Left ventricle myocardium inferior (tissue), 1 donor: ENCODE measurements at regions not wholly inside any gene's neighbourhood (a gene's known extent, or its start where the extent isn't known, plus 50 kb on each side); places are given as distances from the start of the nearest gene placed in this dataset.

Experiments used
- DNase-seq: peaks from one replicate; pipeline ENCODE4 v3.0.0-alpha.2; 2020
- H3K27ac ChIP-seq: fragments of 200-600 bp; replicated peaks from 2 replicates; pipeline ENCODE4 v1.8.0; 2021
- H3K27me3 ChIP-seq: fragments of 200-600 bp; 2 replicates; pipeline ENCODE4 v1.8.0; 2021; ENCODE audit warnings: low read depth
- H3K36me3 ChIP-seq: fragments of 200-600 bp; 2 replicates; pipeline ENCODE4 v1.8.0; 2021
- H3K4me1 ChIP-seq: fragments of 200-600 bp; 2 replicates; pipeline ENCODE4 v1.8.0; 2021
- H3K4me3 ChIP-seq: fragments of 200-600 bp; 2 replicates; pipeline ENCODE4 v1.8.0; 2021; ENCODE audit warnings: mild to moderate bottlenecking, moderate library complexity
- H3K9me3 ChIP-seq: fragments of 200-600 bp; replicated peaks from 2 replicates; pipeline ENCODE4 v1.8.0; 2021
- intact Hi-C: fragments of 100-400 bp; cut with micrococcal nuclease; formaldehyde crosslinking; loops from one replicate; pipeline ENCODE4 v1.11.0; 2022
- TF ChIP-seq, protein P1 (sequence below): fragments of 200-600 bp; IDR thresholded peaks from 2 replicates; pipeline ENCODE4 v1.8.0; 2021; ENCODE audit warnings: antibody characterized with exemption, mild to moderate bottlenecking, borderline replicate concordance
- donor health status: DM: no; HTN: yes; CAD: no; lungs with severe emphysema.

GRCh38 chr11:45446998-45447397, 160.9 kb upstream of the SYT13 start:
- Histone ChIP-seq H3K4me3 (no peak overlapping the region), H3K36me3 (no peaks in the 10 kb centered on the region), H3K27me3 (peaks cover 63% of the 10 kb centered on the region), H3K4me1 (peaks cover 3% of the 10 kb centered on the region), H3K27ac (no peak overlapping the region), H3K9me3 (no peaks in the 10 kb centered on the region)
- intact Hi-C loops, result no loop called here
- TF ChIP-seq, protein P1, sequence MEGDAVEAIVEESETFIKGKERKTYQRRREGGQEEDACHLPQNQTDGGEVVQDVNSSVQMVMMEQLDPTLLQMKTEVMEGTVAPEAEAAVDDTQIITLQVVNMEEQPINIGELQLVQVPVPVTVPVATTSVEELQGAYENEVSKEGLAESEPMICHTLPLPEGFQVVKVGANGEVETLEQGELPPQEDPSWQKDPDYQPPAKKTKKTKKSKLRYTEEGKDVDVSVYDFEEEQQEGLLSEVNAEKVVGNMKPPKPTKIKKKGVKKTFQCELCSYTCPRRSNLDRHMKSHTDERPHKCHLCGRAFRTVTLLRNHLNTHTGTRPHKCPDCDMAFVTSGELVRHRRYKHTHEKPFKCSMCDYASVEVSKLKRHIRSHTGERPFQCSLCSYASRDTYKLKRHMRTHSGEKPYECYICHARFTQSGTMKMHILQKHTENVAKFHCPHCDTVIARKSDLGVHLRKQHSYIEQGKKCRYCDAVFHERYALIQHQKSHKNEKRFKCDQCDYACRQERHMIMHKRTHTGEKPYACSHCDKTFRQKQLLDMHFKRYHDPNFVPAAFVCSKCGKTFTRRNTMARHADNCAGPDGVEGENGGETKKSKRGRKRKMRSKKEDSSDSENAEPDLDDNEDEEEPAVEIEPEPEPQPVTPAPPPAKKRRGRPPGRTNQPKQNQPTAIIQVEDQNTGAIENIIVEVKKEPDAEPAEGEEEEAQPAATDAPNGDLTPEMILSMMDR, result no peak
- no peak for DNase-seq

GRCh38 chr11:45446434-45446833, 160.3 kb upstream of the SYT13 start:
- Histone ChIP-seq H3K4me3 (no peak overlapping the region), H3K27ac (no peak overlapping the region), H3K27me3 (peaks cover 68% of the 10 kb centered on the region), H3K4me1 (no peaks in the 10 kb centered on the region), H3K9me3 (no peaks in the 10 kb centered on the region), H3K36me3 (no peaks in the 10 kb centered on the region)
- intact Hi-C loops, result no loop called here
- no peak for DNase-seq
- TF ChIP-seq, protein P1, result no peak

DNA sequence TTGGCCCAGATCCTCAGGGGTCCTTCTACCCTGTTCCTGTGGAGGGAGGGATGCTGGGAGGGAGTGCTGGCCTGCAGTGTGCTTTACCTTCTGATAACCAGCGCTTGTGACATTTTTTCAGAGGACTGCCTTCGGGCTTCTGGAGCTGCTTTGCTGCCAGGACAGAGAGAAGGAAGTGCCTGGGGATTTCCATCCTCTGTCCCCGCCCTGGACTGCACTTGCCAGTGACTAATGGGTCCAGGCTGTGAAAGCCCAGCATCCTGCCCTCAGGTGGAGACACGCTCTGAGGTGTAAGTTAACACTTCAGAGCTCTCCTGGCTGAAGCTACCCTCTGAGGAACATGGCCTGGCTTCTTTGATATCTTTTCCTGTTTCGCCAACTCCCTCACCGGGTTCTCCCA, 158.7 kb upstream of the SYT13 start:
- Histone ChIP-seq H3K27ac (no peak overlapping the region), H3K36me3 (no peaks in the 10 kb centered on the region), H3K9me3 (peaks cover 3% of the 10 kb centered on the region), H3K4me1 (no peaks in the 10 kb centered on the region), H3K27me3 (peaks cover 82% of the 10 kb centered on the region), H3K4me3 (no peak overlapping the region)
- no peak for DNase-seq
- intact Hi-C loops, result no loop called here
- TF ChIP-seq, protein P1, result no peak

DNA sequence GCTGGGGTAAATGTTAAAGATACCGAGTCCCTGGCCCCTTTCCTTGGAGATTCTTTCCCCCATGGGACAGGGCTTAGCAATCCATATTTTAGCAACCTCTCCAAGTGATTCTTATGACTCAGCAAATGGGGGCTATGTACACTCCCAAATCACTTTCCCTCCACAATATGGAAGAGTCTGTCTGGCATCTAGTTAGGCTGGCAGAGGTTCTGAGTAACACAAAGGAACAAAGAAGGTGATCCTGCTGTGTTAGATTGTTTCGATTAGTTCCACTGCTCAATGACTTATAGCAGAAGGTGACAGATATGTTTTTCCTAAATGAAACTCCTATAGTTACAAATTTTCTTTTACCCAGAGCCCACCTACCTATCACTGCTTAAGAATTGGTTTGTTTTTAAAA, 154.0 kb upstream of the SYT13 start:
- no peak for DNase-seq
- TF ChIP-seq, protein P1, result no peak
- H3K4me3 ChIP-seq, result no peak overlapping the region
- no peaks in the 10 kb centered on the region for H3K36me3 ChIP-seq
- no peaks in the 10 kb centered on the region for H3K4me1 ChIP-seq
- intact Hi-C loops, result no loop called here
- no peak overlapping the region for H3K27ac ChIP-seq
- peaks cover 16% of the 10 kb centered on the region for H3K9me3 ChIP-seq
- H3K27me3 ChIP-seq, result peaks cover 77% of the 10 kb centered on the region

DNA sequence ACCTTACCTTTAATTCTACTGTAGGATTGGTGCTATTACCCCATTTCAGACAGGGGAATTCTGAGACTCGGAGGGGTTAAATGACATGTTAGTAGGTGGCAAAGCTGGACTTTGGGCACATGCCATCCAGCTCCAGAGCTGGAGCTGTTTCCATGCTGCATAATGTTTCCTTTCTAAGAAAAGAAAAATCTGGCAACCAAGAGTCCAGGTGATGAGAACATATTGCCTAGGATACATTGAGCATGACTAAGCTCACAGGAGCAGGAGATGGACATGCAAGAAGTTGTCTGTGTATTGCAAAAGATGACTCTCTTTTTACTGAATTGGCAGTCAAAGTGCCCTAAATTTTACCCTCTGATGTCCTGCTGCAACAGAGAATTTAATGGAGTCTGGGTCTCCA, 150.8 kb upstream of the SYT13 start:
- Histone ChIP-seq H3K36me3 (no peaks in the 10 kb centered on the region), H3K4me1 (no peaks in the 10 kb centered on the region), H3K27me3 (peaks cover 71% of the 10 kb centered on the region), H3K27ac (no peak overlapping the region), H3K9me3 (peaks cover 16% of the 10 kb centered on the region), H3K4me3 (no peak overlapping the region)
- intact Hi-C loops, result no loop called here
- TF ChIP-seq, protein P1, result no peak
- no peak for DNase-seq

GRCh38 chr11:45436118-45436517, 150.0 kb upstream of the SYT13 start:
- Histone ChIP-seq H3K4me3 (no peak overlapping the region), H3K4me1 (no peaks in the 10 kb centered on the region), H3K36me3 (no peaks in the 10 kb centered on the region), H3K27me3 (peaks cover 69% of the 10 kb centered on the region), H3K9me3 (peaks cover 16% of the 10 kb centered on the region), H3K27ac (no peak overlapping the region)
- DNase-seq, result no peak
- TF ChIP-seq, protein P1, result no peak
- intact Hi-C loops, result no loop called here
